GM12891 (cell line): ENCODE measurements at regions not wholly inside any gene's neighbourhood (a gene's known extent, or its start where the extent isn't known, plus 50 kb on each side); places are given as distances from the start of the nearest gene placed in this dataset.

Experiments
- DNase-seq: peaks from one replicate; pipeline ENCODE4 v3.0.0; 2011; ENCODE audit warnings: low spot score; ENCODE audit not compliant: insufficient read length
- FAIRE-seq: peaks from 2 replicates; lab custom pipeline; 2011; peaks lifted over from hg19 to GRCh38; lab: Jason Lieb, UNC
- PAX5 ChIP-seq: IDR thresholded peaks from 2 replicates; pipeline ENCODE4 v1.6.1; 2011; ENCODE audit warnings: low read length, moderate library complexity, mild to moderate bottlenecking; ENCODE audit not compliant: insufficient read depth, severe bottlenecking
- POLR2A ChIP-seq: IDR thresholded peaks from 2 replicates; pipeline ENCODE4 v1.6.1; 2011; ENCODE audit warnings: low read depth, low read length, control low read depth
- POLR2AphosphoS5 ChIP-seq: IDR thresholded peaks from 2 replicates; pipeline ENCODE4 v1.6.1; 2011; ENCODE audit warnings: low read depth, low read length, control low read depth
- POU2F2 ChIP-seq: IDR thresholded peaks from 2 replicates; pipeline ENCODE4 v1.6.1; 2011; ENCODE audit warnings: low read depth, mild to moderate bottlenecking, control low read depth, low read length, moderate library complexity
- SPI1 ChIP-seq: IDR thresholded peaks from 2 replicates; pipeline ENCODE4 v1.6.1; 2011; ENCODE audit warnings: low read depth, low read length, control low read depth
- TAF1 ChIP-seq: IDR thresholded peaks from 2 replicates; pipeline ENCODE4 v1.6.1; 2011; ENCODE audit warnings: low read depth, low read length, control low read depth

DNA sequence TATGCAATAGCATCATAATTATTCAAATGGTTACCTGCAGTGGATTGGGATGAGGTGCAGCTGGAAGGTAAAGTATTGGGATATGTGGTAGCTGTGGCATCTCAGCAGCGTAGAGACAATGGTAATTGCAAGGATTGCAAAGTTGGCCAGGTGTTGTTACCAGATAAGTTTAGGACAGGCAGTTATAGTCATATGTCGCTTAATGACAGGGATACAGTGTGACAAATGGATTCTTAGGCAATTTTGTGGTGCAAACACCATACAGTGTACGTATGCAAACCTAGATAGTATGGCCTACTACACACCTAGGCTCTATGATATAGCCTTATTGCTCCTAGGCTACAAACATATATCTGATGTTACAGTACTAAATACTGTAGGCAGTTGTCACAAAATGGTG, 163.5 kb upstream of the LYZL2 start:
- FAIRE-seq (no peak), DNase-seq (no peak)
- no peak for TF ChIP-seq SPI1
- TF ChIP-seq TAF1: no peak
- TF ChIP-seq PAX5: no peak
- no peak for TF ChIP-seq POU2F2
- TF ChIP-seq POLR2AphosphoS5: no peak
- no peak for TF ChIP-seq POLR2A

DNA sequence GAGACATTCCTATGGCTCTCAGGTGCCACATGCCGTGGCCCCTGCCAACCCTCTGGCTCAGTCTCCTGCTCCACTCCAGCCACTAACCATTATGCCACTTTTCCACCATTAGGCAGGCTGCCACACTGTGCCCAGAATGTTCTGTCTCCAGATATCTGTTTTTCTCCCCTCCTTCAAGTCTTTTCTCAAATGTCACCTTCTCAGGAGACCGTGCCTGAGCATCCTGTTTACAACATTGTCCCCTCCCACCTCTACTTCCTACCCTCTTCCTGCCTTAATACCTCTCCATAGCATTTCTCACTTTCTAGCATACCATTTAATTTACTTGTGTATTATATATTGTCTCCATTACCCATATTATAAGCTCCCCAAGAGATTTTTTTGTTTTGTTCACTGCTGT, 162.5 kb upstream of the LYZL2 start:
- DNase-seq: no peak
- TF ChIP-seq POLR2AphosphoS5: no peak
- no peak for TF ChIP-seq PAX5
- TF ChIP-seq POLR2A: no peak
- no peak for TF ChIP-seq SPI1
- TF ChIP-seq TAF1: no peak
- TF ChIP-seq POU2F2: no peak

DNA sequence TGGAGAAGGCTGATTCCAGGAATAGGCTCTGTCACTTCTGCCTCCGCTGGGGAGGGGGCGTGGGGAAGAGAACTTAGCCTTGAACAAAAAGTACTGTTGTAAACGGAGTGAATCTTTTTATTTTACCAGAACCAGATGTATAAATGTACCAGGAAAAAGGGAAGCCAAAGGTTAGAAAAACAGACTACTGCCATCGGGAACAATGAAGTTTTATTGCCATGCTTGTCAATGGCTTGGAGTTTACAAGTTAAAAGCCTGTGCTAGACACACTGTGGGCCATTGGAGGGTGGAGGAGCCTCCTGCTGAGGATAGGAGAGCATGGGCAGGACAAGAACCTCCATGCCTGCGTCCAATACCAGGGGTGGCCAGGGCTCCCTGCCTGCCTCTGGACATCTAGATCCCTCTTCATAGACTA, 161.7 kb upstream of the LYZL2 start:
- TF ChIP-seq SPI1 (no peak), PAX5 (no peak), POLR2A (no peak), TAF1 (no peak), POLR2AphosphoS5 (no peak), POU2F2 (no peak)
- DNase-seq (no peak), FAIRE-seq (no peak)

More for the DNA sequence above, 162.5 kb upstream of the LYZL2 start:
- FAIRE-seq: no peak

DNA sequence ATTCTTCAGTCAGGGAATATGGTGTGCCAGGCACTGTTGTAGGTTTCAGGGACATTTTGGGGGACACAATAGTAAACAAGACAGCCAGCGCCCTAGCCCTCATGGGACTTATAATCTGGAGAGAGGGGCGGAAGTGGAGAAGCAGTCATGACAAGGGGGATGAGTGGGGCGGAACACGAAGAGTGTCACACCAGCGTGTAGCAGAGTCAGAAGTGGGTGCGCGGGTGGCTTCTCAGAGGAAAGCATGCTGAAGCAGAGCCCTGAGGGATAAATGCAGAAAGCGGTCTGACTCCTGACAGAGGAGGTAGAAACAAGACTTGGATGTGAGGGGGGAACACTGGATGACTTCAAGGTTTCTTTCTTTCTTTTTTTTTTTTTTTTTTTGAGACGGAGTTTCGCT, 160.3 kb upstream of the LYZL2 start:
- TF ChIP-seq SPI1 (no peak), POLR2A (no peak), TAF1 (no peak), POU2F2 (no peak), POLR2AphosphoS5 (no peak), PAX5 (no peak)
- no peak for FAIRE-seq
- no peak for DNase-seq

DNA sequence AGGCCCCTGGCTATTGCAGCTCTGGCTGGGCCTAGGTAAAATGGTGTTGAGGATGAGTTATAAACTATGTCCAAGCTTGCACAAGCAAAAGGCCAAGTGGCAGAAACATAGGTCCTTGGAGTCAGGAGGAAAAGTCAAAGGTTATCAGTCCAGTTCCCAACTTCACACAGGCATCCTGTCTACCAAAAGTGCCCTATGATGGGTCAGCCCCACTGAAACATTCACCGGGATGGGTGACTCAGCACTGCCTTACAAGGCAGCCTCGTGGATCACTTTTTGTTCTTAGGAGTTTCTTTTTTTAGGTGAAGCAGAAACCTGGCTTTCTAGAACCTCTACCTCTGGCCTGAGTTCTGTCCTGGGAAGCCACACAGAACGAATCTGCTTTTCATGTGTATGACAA, 158.8 kb upstream of the LYZL2 start:
- DNase-seq (no peak), FAIRE-seq (no peak)
- no peak for TF ChIP-seq POLR2A
- TF ChIP-seq POU2F2: no peak
- TF ChIP-seq SPI1: no peak
- no peak for TF ChIP-seq TAF1
- no peak for TF ChIP-seq PAX5
- no peak for TF ChIP-seq POLR2AphosphoS5

DNA sequence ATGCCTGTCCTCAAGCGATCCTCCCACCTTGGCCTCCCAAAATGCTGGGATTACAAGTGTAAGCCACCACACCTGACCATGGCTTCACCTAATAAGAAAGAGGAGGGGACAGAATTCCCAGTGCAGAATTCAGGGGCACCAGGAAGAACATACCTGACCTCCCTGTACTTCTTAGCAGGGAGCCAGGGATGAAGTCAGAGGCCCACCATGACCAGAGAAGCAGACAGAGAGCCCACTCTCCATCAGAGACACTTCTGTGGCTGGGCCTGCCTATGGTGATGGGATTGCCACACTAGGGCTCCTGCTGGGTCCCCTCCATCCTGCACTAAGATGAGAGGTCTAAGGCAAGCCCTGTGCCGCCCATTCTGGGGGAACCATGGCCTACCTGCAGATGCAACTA, 157.4 kb upstream of the LYZL2 start:
- TF ChIP-seq TAF1 (no peak), PAX5 (no peak), SPI1 (no peak), POU2F2 (no peak), POLR2AphosphoS5 (no peak), POLR2A (no peak)
- no peak for DNase-seq
- no peak for FAIRE-seq

DNA sequence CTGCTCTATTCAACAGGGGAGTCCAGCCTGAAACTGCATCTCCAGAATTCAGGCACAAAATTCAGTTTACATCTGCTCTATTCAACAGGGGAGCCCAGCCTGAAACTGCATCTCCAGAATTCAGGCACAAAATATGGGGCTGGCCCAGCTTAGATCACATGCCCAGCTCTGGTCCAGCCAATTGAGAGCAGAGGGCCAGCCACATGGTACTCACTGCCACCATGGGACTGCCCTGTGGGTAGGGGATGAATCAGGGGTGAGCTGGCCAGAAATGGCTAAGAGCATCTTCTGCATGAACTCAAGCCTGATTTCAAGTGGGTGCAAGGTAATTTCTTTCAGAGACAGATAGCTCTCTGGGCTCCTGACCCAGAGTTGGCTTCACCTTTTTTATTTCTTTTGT, 156.6 kb upstream of the LYZL2 start:
- FAIRE-seq: no peak

DNA sequence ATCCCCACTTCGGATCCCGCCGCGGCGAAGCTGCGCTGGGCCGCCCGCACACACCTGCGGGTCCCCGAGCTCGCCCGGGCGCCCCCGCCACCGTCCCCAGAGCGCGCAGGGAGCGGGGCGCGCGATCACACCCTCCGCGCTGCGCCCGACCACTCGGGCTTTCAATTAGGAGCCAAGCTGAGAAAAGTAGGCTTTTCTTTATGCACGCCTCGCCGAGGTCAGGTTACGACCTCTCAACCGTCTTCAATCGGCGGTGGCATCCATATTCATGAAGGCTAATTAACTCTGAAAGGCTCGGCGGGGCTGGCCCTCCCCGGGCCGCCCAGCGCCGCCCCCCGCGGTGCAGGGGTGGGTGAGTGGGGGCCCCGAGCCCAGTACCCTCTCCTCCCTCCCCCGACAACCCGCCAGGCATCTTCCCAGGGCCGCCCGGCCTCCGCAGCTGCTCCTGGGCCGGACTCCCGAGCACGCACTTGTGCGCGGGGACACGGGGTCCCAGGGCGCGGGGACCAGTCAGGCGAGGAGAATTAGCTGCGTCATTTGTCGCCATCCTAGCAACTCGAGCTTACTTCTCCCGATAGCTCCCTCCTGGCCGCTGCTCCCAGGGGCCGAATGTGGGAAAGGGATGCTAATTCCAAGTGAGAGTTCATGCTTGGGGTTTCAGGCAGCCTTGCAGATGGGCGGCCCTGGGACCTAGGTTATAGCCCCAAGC, 155.5 kb upstream of the LYZL2 start:
- FAIRE-seq (peak; percentile 67), DNase-seq (peak; percentile 49)
- TF ChIP-seq POU2F2: peak; percentile 48; the same call in 1 of the 2 replicates
- TF ChIP-seq TAF1: no peak

More for the DNA sequence above, 156.6 kb upstream of the LYZL2 start:
- no peak for DNase-seq
- TF ChIP-seq POLR2AphosphoS5: no peak
- no peak for TF ChIP-seq POU2F2
- TF ChIP-seq POLR2A: no peak
- no peak for TF ChIP-seq TAF1
- no peak for TF ChIP-seq PAX5
- TF ChIP-seq SPI1: no peak

DNA sequence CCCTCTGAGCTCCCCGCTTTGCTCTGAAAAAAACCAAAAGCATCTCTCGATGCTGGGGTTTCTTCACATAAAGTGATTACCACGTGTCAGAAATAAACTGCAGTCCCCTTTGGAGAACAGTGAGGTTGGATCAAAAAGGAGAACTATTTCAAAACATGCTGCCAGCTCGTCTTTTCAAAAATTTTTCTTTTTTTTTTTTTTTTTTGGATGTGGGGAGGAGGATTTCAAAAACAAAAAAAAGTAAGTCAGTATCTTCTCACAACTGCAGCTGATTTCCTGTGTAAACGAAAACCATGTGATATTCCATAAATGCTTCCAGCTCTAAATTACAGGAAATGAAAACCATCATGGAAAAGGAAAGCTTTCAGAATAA, 155.0 kb upstream of the LYZL2 start:
- TF ChIP-seq POLR2AphosphoS5 (no peak), POU2F2 (no peak), PAX5 (no peak), SPI1 (no peak)
- FAIRE-seq: no peak
- no peak for DNase-seq
